SK-N-SH treated with all-trans-retinoic acid at 6 μM for 48 hours (cell line): ENCODE measurements at regions not wholly inside any gene's neighbourhood (a gene's known extent, or its start where the extent isn't known, plus 50 kb on each side); places are given as distances from the start of the nearest gene placed in this dataset.
A peak's percentile ranks its signal among the peaks of the same experiment; 100 is the strongest.

ENCODE experiments used
- ATAC-seq: fragments of 200-7000 bp; cut with Tn5 transposase; 3 replicates; pipeline ENCODE4 v1.9.1; 2020; ENCODE audit warnings: mild to moderate bottlenecking, moderate library complexity
- ARNTL ChIP-seq: fragments of 450-650 bp; formaldehyde crosslinking; IDR thresholded peaks from 2 replicates; pipeline ENCODE4 v1.5.0; 2020; ENCODE audit warnings: low read depth, mild to moderate bottlenecking, moderate library complexity, borderline replicate concordance
- BACH2 ChIP-seq: fragments of 250-450 bp; sonication (Bioruptor Pico); IDR thresholded peaks from 2 replicates; pipeline ENCODE4 v1.9.0; 2021; ENCODE audit warnings: mild to moderate bottlenecking, borderline replicate concordance
- CSRNP3 ChIP-seq: fragments of 250-450 bp; sonication (Bioruptor Pico); IDR thresholded peaks from 2 replicates; pipeline ENCODE4 v1.5.1; 2021; ENCODE audit warnings: mild to moderate bottlenecking, moderate library complexity
- GLIS3 ChIP-seq: fragments of 250-450 bp; sonication (Bioruptor Pico); IDR thresholded peaks from 2 replicates; pipeline ENCODE4 v1.5.0; 2020; ENCODE audit warnings: mild to moderate bottlenecking, moderate library complexity
- OSR1 ChIP-seq: fragments of 250-450 bp; sonication (Bioruptor Pico); IDR thresholded peaks from 2 replicates; pipeline ENCODE4 v1.8.0; 2022; ENCODE audit warnings: moderate library complexity, mild to moderate bottlenecking, inconsistent platforms
- PATZ1 ChIP-seq: fragments of 250-450 bp; sonication (Bioruptor Pico); IDR thresholded peaks from 2 replicates; pipeline ENCODE4 v1.8.0; 2020; ENCODE audit warnings: mild to moderate bottlenecking, moderate library complexity, borderline replicate concordance
- POU6F1 ChIP-seq: fragments of 250-450 bp; sonication (Bioruptor Pico); IDR thresholded peaks from 2 replicates; pipeline ENCODE4 v1.8.0; 2021; ENCODE audit warnings: low read depth, mild to moderate bottlenecking, moderate library complexity, borderline replicate concordance
- RARB ChIP-seq: fragments of 250-450 bp; sonication (Bioruptor Pico); IDR thresholded peaks from 2 replicates; pipeline ENCODE4 v1.8.0; 2021; ENCODE audit warnings: mild to moderate bottlenecking, moderate library complexity
- SNAI2 ChIP-seq: fragments of 250-450 bp; sonication (Bioruptor Pico); IDR thresholded peaks from 2 replicates; pipeline ENCODE4 v1.5.0; 2020; ENCODE audit warnings: mild to moderate bottlenecking, moderate library complexity
- TCF4 ChIP-seq: fragments of 250-450 bp; sonication (Bioruptor Pico); IDR thresholded peaks from 2 replicates; pipeline ENCODE4 v1.8.0; 2021; ENCODE audit warnings: mild to moderate bottlenecking, moderate library complexity, borderline replicate concordance
- TSHZ2 ChIP-seq: fragments of 250-450 bp; sonication (Bioruptor Pico); IDR thresholded peaks from 2 replicates; pipeline ENCODE4 v1.5.0; 2020; ENCODE audit warnings: mild to moderate bottlenecking, moderate library complexity
- ZC3H10 ChIP-seq: fragments of 250-450 bp; sonication (Bioruptor Pico); IDR thresholded peaks from 2 replicates; pipeline ENCODE4 v1.5.1; 2021; ENCODE audit warnings: mild to moderate bottlenecking, moderate library complexity
- ZFP3 ChIP-seq: fragments of 250-450 bp; sonication (Bioruptor Pico); IDR thresholded peaks from 2 replicates; pipeline ENCODE4 v1.5.0; 2020; ENCODE audit warnings: mild to moderate bottlenecking, moderate library complexity
- ZNF565 ChIP-seq: fragments of 450-650 bp; formaldehyde crosslinking; conservative IDR thresholded peaks from 2 replicates; pipeline ENCODE4 v1.5.0; 2020; ENCODE audit warnings: low read depth, mild to moderate bottlenecking, moderate library complexity

- ATAC-seq = no peak
- no peak for TF ChIP-seq CSRNP3 (CRISPR knock-in tag)
- TF ChIP-seq TCF4 = no peak
- TF ChIP-seq TSHZ2 (CRISPR knock-in tag) = no peak
- no peak for TF ChIP-seq ARNTL (CRISPR knock-in tag)
- TF ChIP-seq PATZ1 (CRISPR knock-in tag) = no peak
- TF ChIP-seq RARB (CRISPR knock-in tag) = no peak
- TF ChIP-seq OSR1 = no peak
- TF ChIP-seq POU6F1 = no peak
- TF ChIP-seq ZC3H10 (CRISPR knock-in tag) = no peak
- TF ChIP-seq SNAI2 (CRISPR knock-in tag) = no peak
- TF ChIP-seq, all 23 proteins: peak for 0
Observed at GRCh38 chrX:40247382-40247781, 149.6 kb upstream of the BCOR start.

GRCh38 chrX:40245488-40246071 lies 147.8 kb upstream of the BCOR start:
- no peak for TF ChIP-seq BACH2 (CRISPR knock-in tag)
- TF ChIP-seq GLIS3 = no peak
- TF ChIP-seq ARNTL (CRISPR knock-in tag) = no peak
- no peak for TF ChIP-seq CSRNP3 (CRISPR knock-in tag)
- no peak for TF ChIP-seq ZNF565 (CRISPR knock-in tag)
- TF ChIP-seq ZC3H10 (CRISPR knock-in tag) = no peak
- no peak for TF ChIP-seq ZFP3 (CRISPR knock-in tag)
- TF ChIP-seq, all 23 proteins: peak for 0
- no peak for ATAC-seq

- ATAC-seq = peak; percentile 79
- peak; percentile 65; the same call in 1 of the 2 replicates for TF ChIP-seq TSHZ2 (CRISPR knock-in tag)
- TF ChIP-seq OSR1 = no peak
- TF ChIP-seq TCF4 = peak; percentile 59; the same call in 1 of the 2 replicates
- TF ChIP-seq CSRNP3 (CRISPR knock-in tag) = no peak
- TF ChIP-seq, all 23 proteins: peak for 2
Observed at GRCh38 chrX:40244980-40245379, 147.2 kb upstream of the BCOR start.
